Activated naive CD4-positive, alpha-beta T cell treated with anti-CD3 and anti-CD28 coated beads, Interleukin-2, amount 10 ng/mL, durations not matched to agents 7 days and 5 days (primary cell): ENCODE measurements at regions not wholly inside any gene's neighbourhood (a gene's known extent, or its start where the extent isn't known, plus 50 kb on each side); places are given as distances from the start of the nearest gene placed in this dataset.

Experiments used
- CTCF ChIA-PET: fragments of 350-600 bp; sonication (Branson Sonifier 250); formaldehyde crosslinking; loops from one replicate; lab custom pipeline; 2021; ENCODE audit warnings: antibody characterized with exemption; lab: Charles Lee
- DNase-seq: peaks from one replicate; pipeline ENCODE4 v3.0.0-alpha.2; 2020
- H3K27ac Mint-ChIP-seq: one replicate; pipeline ENCODE4 v1.8.0; 2021; ENCODE audit warnings: mild to moderate bottlenecking, moderate library complexity, mixed read lengths
- H3K27me3 Mint-ChIP-seq: one replicate; pipeline ENCODE4 v1.8.0; 2021; ENCODE audit warnings: mild to moderate bottlenecking, mixed read lengths
- H3K36me3 Mint-ChIP-seq: one replicate; pipeline ENCODE4 v1.8.0; 2021; ENCODE audit warnings: mixed read lengths
- H3K4me1 Mint-ChIP-seq: one replicate; pipeline ENCODE4 v1.8.0; 2021; ENCODE audit warnings: mixed read lengths
- H3K4me3 Mint-ChIP-seq: one replicate; pipeline ENCODE4 v1.8.0; 2021; ENCODE audit warnings: mild to moderate bottlenecking, moderate library complexity, mixed read lengths
- H3K9me3 Mint-ChIP-seq: one replicate; pipeline ENCODE4 v1.8.0; 2021; ENCODE audit warnings: mixed read lengths

- DNase-seq: peak; percentile 21
- no peak overlapping the region for H3K27ac Mint-ChIP-seq
- H3K4me3 Mint-ChIP-seq: no peak overlapping the region
- no peaks in the 10 kb centered on the region for H3K9me3 Mint-ChIP-seq
- peaks cover 31% of the 10 kb centered on the region for H3K27me3 Mint-ChIP-seq
- no peaks in the 10 kb centered on the region for H3K36me3 Mint-ChIP-seq
- CTCF ChIA-PET: no interaction called here
- no peaks in the 10 kb centered on the region for H3K4me1 Mint-ChIP-seq
Measured at GRCh38 chr13:53200498-53201453, 172.2 kb downstream of the OLFM4 start.

GRCh38 chr13:53201454-53202225, 173.0 kb downstream of the OLFM4 start:
- no peaks in the 10 kb centered on the region for H3K4me1 Mint-ChIP-seq
- DNase-seq: no peak
- H3K4me3 Mint-ChIP-seq: no peak overlapping the region
- no peaks in the 10 kb centered on the region for H3K9me3 Mint-ChIP-seq
- H3K36me3 Mint-ChIP-seq: no peaks in the 10 kb centered on the region
- H3K27ac Mint-ChIP-seq: no peak overlapping the region
- CTCF ChIA-PET: no interaction called here
- peaks cover 31% of the 10 kb centered on the region for H3K27me3 Mint-ChIP-seq

GRCh38 chr13:53204598-53204997, 176.0 kb downstream of the OLFM4 start:
- no peaks in the 10 kb centered on the region for H3K4me1 Mint-ChIP-seq
- H3K36me3 Mint-ChIP-seq: no peaks in the 10 kb centered on the region
- H3K27me3 Mint-ChIP-seq: peaks cover 29% of the 10 kb centered on the region
- H3K4me3 Mint-ChIP-seq: no peak overlapping the region
- CTCF ChIA-PET: no interaction called here
- H3K27ac Mint-ChIP-seq: no peak overlapping the region
- no peak for DNase-seq
- no peaks in the 10 kb centered on the region for H3K9me3 Mint-ChIP-seq

- H3K9me3 Mint-ChIP-seq: no peaks in the 10 kb centered on the region
- no peaks in the 10 kb centered on the region for H3K4me1 Mint-ChIP-seq
- no peak overlapping the region for H3K4me3 Mint-ChIP-seq
- CTCF ChIA-PET: no interaction called here
- no peaks in the 10 kb centered on the region for H3K36me3 Mint-ChIP-seq
- H3K27me3 Mint-ChIP-seq: peaks cover 10% of the 10 kb centered on the region
- no peak overlapping the region for H3K27ac Mint-ChIP-seq
- no peak for DNase-seq
Measured at GRCh38 chr13:53206455-53206854, 177.8 kb downstream of the OLFM4 start.

- DNase-seq: no peak
- Mint-ChIP-seq H3K4me1 (no peaks in the 10 kb centered on the region), H3K4me3 (no peak overlapping the region), H3K9me3 (no peaks in the 10 kb centered on the region), H3K36me3 (no peaks in the 10 kb centered on the region), H3K27ac (no peak overlapping the region), H3K27me3 (no peaks in the 10 kb centered on the region)
- CTCF ChIA-PET: no interaction called here
Measured at GRCh38 chr13:53207556-53207955, 178.9 kb downstream of the OLFM4 start.

- Mint-ChIP-seq H3K4me3 (no peak overlapping the region), H3K4me1 (no peaks in the 10 kb centered on the region), H3K27me3 (no peaks in the 10 kb centered on the region), H3K27ac (no peak overlapping the region), H3K9me3 (no peaks in the 10 kb centered on the region), H3K36me3 (no peaks in the 10 kb centered on the region)
- no peak for DNase-seq
- CTCF ChIA-PET: no interaction called here
Measured at GRCh38 chr13:53214433-53214832, 185.8 kb downstream of the OLFM4 start.

- no peak for DNase-seq
- no peaks in the 10 kb centered on the region for H3K9me3 Mint-ChIP-seq
- H3K4me1 Mint-ChIP-seq: no peaks in the 10 kb centered on the region
- H3K4me3 Mint-ChIP-seq: no peak overlapping the region
- CTCF ChIA-PET: no interaction called here
- H3K27me3 Mint-ChIP-seq: no peaks in the 10 kb centered on the region
- H3K36me3 Mint-ChIP-seq: no peaks in the 10 kb centered on the region
- H3K27ac Mint-ChIP-seq: no peak overlapping the region
Measured at GRCh38 chr13:53215563-53215962, 186.9 kb downstream of the OLFM4 start.

GRCh38 chr13:53216773-53217172, 188.2 kb downstream of the OLFM4 start:
- DNase-seq: no peak
- CTCF ChIA-PET: no interaction called here
- Mint-ChIP-seq H3K27me3 (no peaks in the 10 kb centered on the region), H3K4me1 (no peaks in the 10 kb centered on the region), H3K36me3 (no peaks in the 10 kb centered on the region), H3K9me3 (no peaks in the 10 kb centered on the region), H3K4me3 (no peak overlapping the region), H3K27ac (no peak overlapping the region)

GRCh38 chr13:53217194-53217593, 188.6 kb downstream of the OLFM4 start:
- Mint-ChIP-seq H3K4me3 (no peak overlapping the region), H3K4me1 (no peaks in the 10 kb centered on the region), H3K27ac (no peak overlapping the region), H3K36me3 (no peaks in the 10 kb centered on the region), H3K9me3 (no peaks in the 10 kb centered on the region), H3K27me3 (no peaks in the 10 kb centered on the region)
- CTCF ChIA-PET: no interaction called here
- no peak for DNase-seq

GRCh38 chr13:53220038-53220437, 191.4 kb downstream of the OLFM4 start:
- Mint-ChIP-seq H3K27ac (no peak overlapping the region), H3K4me3 (no peak overlapping the region), H3K27me3 (no peaks in the 10 kb centered on the region), H3K9me3 (no peaks in the 10 kb centered on the region), H3K36me3 (no peaks in the 10 kb centered on the region), H3K4me1 (no peaks in the 10 kb centered on the region)
- DNase-seq: no peak
- CTCF ChIA-PET: no interaction called here

GRCh38 chr13:53237696-53238095, 209.1 kb downstream of the OLFM4 start:
- CTCF ChIA-PET: no interaction called here
- H3K27ac Mint-ChIP-seq: no peak overlapping the region
- no peaks in the 10 kb centered on the region for H3K4me1 Mint-ChIP-seq
- no peak overlapping the region for H3K4me3 Mint-ChIP-seq
- H3K9me3 Mint-ChIP-seq: no peaks in the 10 kb centered on the region
- DNase-seq: no peak
- no peaks in the 10 kb centered on the region for H3K36me3 Mint-ChIP-seq
- H3K27me3 Mint-ChIP-seq: no peaks in the 10 kb centered on the region

- Mint-ChIP-seq H3K9me3 (no peaks in the 10 kb centered on the region), H3K27me3 (no peaks in the 10 kb centered on the region), H3K4me1 (no peaks in the 10 kb centered on the region), H3K27ac (no peak overlapping the region), H3K36me3 (no peaks in the 10 kb centered on the region), H3K4me3 (no peak overlapping the region)
- CTCF ChIA-PET: no interaction called here
- DNase-seq: no peak
Measured at GRCh38 chr13:53238261-53238660, 209.6 kb downstream of the OLFM4 start.

GRCh38 chr13:53240401-53241025, 211.9 kb downstream of the OLFM4 start:
- H3K36me3 Mint-ChIP-seq: no peaks in the 10 kb centered on the region
- no peaks in the 10 kb centered on the region for H3K9me3 Mint-ChIP-seq
- H3K27me3 Mint-ChIP-seq: no peaks in the 10 kb centered on the region
- H3K27ac Mint-ChIP-seq: no peak overlapping the region
- H3K4me1 Mint-ChIP-seq: no peaks in the 10 kb centered on the region
- no peak for DNase-seq
- H3K4me3 Mint-ChIP-seq: no peak overlapping the region
- CTCF ChIA-PET: interaction anchor here (1.3 kb wide), 1 partner anchor 10 kb away, joined by 4 read pairs; no protein-coding TSS in a partner anchor

- CTCF ChIA-PET: interaction anchor here (1.3 kb wide), 1 partner anchor 9 kb away, joined by 4 read pairs; no protein-coding TSS in a partner anchor
- Mint-ChIP-seq H3K4me1 (no peaks in the 10 kb centered on the region), H3K9me3 (no peaks in the 10 kb centered on the region), H3K27me3 (no peaks in the 10 kb centered on the region), H3K4me3 (no peak overlapping the region), H3K27ac (no peak overlapping the region), H3K36me3 (no peaks in the 10 kb centered on the region)
- no peak for DNase-seq
Measured at GRCh38 chr13:53241891-53242348, 213.3 kb downstream of the OLFM4 start.
